ENCODE measurements at regions not wholly inside any gene's neighbourhood (a gene's known extent, or its start where the extent isn't known, plus 50 kb on each side); places are given as distances from the start of the nearest gene placed in this dataset.

GRCh38 chr3:180523040-180523439 is 78.9 kb upstream of the TTC14 start:
- no peak overlapping the region for H3K27ac ChIP-seq
- no peaks in the 10 kb centered on the region for H3K36me3 ChIP-seq
- H3K4me3 ChIP-seq (ENCODE audit: low read depth, low read length) = no peak overlapping the region
- no peaks in the 10 kb centered on the region for H3K27me3 ChIP-seq (ENCODE audit: insufficient read depth, low read depth, severe bottlenecking)
- peaks cover 2% of the 10 kb centered on the region for H3K9me3 ChIP-seq (ENCODE audit: severe bottlenecking)
- TF ChIP-seq CTCF (IDR thresholded peaks at IDR 0.05; ENCODE audit: low read depth, low read length) = no peak
- no peak for DNase-seq

GRCh38 chr3:180528843-180529242 is 73.1 kb upstream of the TTC14 start:
- H3K27me3 ChIP-seq (ENCODE audit: insufficient read depth, low read depth, severe bottlenecking) = no peaks in the 10 kb centered on the region
- no peak overlapping the region for H3K27ac ChIP-seq
- no peaks in the 10 kb centered on the region for H3K36me3 ChIP-seq
- DNase-seq = no peak
- peaks cover 2% of the 10 kb centered on the region for H3K9me3 ChIP-seq (ENCODE audit: severe bottlenecking)
- no peak for TF ChIP-seq CTCF (IDR thresholded peaks at IDR 0.05; ENCODE audit: low read depth, low read length)
- no peak overlapping the region for H3K4me3 ChIP-seq (ENCODE audit: low read depth, low read length)

GRCh38 chr3:180529778-180530177 is 72.2 kb upstream of the TTC14 start:
- no peak overlapping the region for H3K27ac ChIP-seq
- H3K27me3 ChIP-seq (ENCODE audit: insufficient read depth, low read depth, severe bottlenecking) = no peaks in the 10 kb centered on the region
- no peak for DNase-seq
- TF ChIP-seq CTCF (IDR thresholded peaks at IDR 0.05; ENCODE audit: low read depth, low read length) = no peak
- H3K9me3 ChIP-seq (ENCODE audit: severe bottlenecking) = peaks cover 2% of the 10 kb centered on the region
- H3K4me3 ChIP-seq (ENCODE audit: low read depth, low read length) = no peak overlapping the region
- H3K36me3 ChIP-seq = no peaks in the 10 kb centered on the region

- Histone ChIP-seq H3K4me3 (ENCODE audit: low read depth, low read length) (no peak overlapping the region), H3K36me3 (no peaks in the 10 kb centered on the region), H3K9me3 (ENCODE audit: severe bottlenecking) (peaks cover 2% of the 10 kb centered on the region), H3K27me3 (ENCODE audit: insufficient read depth, low read depth, severe bottlenecking) (no peaks in the 10 kb centered on the region), H3K27ac (no peak overlapping the region)
- no peak for DNase-seq
- TF ChIP-seq CTCF (IDR thresholded peaks at IDR 0.05; ENCODE audit: low read depth, low read length) = no peak
Measured at GRCh38 chr3:180530276-180530675, 71.7 kb upstream of the TTC14 start.

- TF ChIP-seq CTCF (IDR thresholded peaks at IDR 0.05; ENCODE audit: low read depth, low read length) = no peak
- no peaks in the 10 kb centered on the region for H3K36me3 ChIP-seq
- H3K27me3 ChIP-seq (ENCODE audit: insufficient read depth, low read depth, severe bottlenecking) = no peaks in the 10 kb centered on the region
Measured at GRCh38 chr3:180531303-180532278, 70.4 kb upstream of the TTC14 start.

More at GRCh38 chr3:180531303-180532278, 70.4 kb upstream of the TTC14 start:
- Histone ChIP-seq H3K27ac (no peak overlapping the region), H3K9me3 (ENCODE audit: severe bottlenecking) (no peaks in the 10 kb centered on the region), H3K4me3 (ENCODE audit: low read depth, low read length) (no peak overlapping the region)
- DNase-seq = no peak

All from WERI-Rb-1 (cell line).